Neural cell (in vitro differentiated cells): ENCODE measurements at regions not wholly inside any gene's neighbourhood (a gene's known extent, or its start where the extent isn't known, plus 50 kb on each side); places are given as distances from the start of the nearest gene placed in this dataset.

ENCODE experiments used
- H2AFZ ChIP-seq: fragments of 200-600, 300-800 bp; sonication (generic), shearing (Covaris generic); 2 replicates; pipeline ENCODE4 v1.6.0; 2014; ENCODE audit warnings: low read depth, mild to moderate bottlenecking, antibody characterized with exemption, low read length, moderate library complexity
- H3F3A ChIP-seq: fragments of 200-600 bp; shearing (Covaris generic); 2 replicates; pipeline ENCODE4 v1.6.1; 2016; ENCODE audit warnings: mild to moderate bottlenecking, moderate library complexity, mixed read lengths, antibody characterized with exemption, low read length; ENCODE audit not compliant: insufficient read depth, poor library complexity, severe bottlenecking
- H3K27ac ChIP-seq: fragments of 200-600, 300-800 bp; sonication (generic), shearing (Covaris generic); 2 replicates; pipeline ENCODE4 v1.5.1; 2014; ENCODE audit warnings: mild to moderate bottlenecking, low read length, moderate library complexity
- H3K27me3 ChIP-seq: fragments of 300-800, 200-600 bp; sonication (generic), shearing (Covaris generic); 2 replicates; pipeline ENCODE4 v1.6.0; 2014; ENCODE audit warnings: mild to moderate bottlenecking, low read depth, low read length, moderate library complexity; ENCODE audit not compliant: insufficient read depth
- H3K36me3 ChIP-seq: fragments of 300-800, 200-600 bp; sonication (generic), shearing (Covaris generic); 2 replicates; pipeline ENCODE4 v1.5.1; 2014; ENCODE audit warnings: mild to moderate bottlenecking, antibody characterized with exemption, low read length, moderate library complexity; ENCODE audit not compliant: insufficient read depth
- H3K4me2 ChIP-seq: fragments of 300-800, 200-600 bp; sonication (generic), shearing (Covaris generic); 2 replicates; pipeline ENCODE4 v1.6.0; 2014; ENCODE audit warnings: mild to moderate bottlenecking, low read length
- H3K4me3 ChIP-seq: fragments of 300-800, 200-600 bp; sonication (generic), shearing (Covaris generic); 2 replicates; pipeline ENCODE4 v1.5.1; 2014; ENCODE audit warnings: mild to moderate bottlenecking, low read length, moderate library complexity
- H3K79me2 ChIP-seq: fragments of 200-600 bp; shearing (Covaris generic); replicated peaks from 2 replicates; pipeline ENCODE4 v1.6.0; 2014; ENCODE audit warnings: mild to moderate bottlenecking, low read length, moderate library complexity; ENCODE audit not compliant: insufficient read depth
- H3K9ac ChIP-seq: fragments of 300-800, 200-600 bp; sonication (generic), shearing (Covaris generic); 2 replicates; pipeline ENCODE4 v1.6.1; 2016; ENCODE audit warnings: mild to moderate bottlenecking, low read length, mixed read lengths
- H3K9me2 ChIP-seq: fragments of 200-600 bp; shearing (Covaris generic); 2 replicates; pipeline ENCODE4 v1.6.1; 2016; ENCODE audit warnings: mild to moderate bottlenecking, low read length, mixed read lengths; ENCODE audit not compliant: insufficient read depth
- H3K9me3 ChIP-seq: fragments of 200-600, 300-800 bp; sonication (generic), shearing (Covaris generic); 2 replicates; pipeline ENCODE4 v1.6.1; 2016; ENCODE audit warnings: mild to moderate bottlenecking, mixed run types, low read length, moderate library complexity, mixed read lengths
- H4K20me1 ChIP-seq: fragments of 200-600 bp; shearing (Covaris generic); 2 replicates; pipeline ENCODE4 v1.6.1; 2016; ENCODE audit warnings: mild to moderate bottlenecking, mixed run types; ENCODE audit not compliant: insufficient read depth
- EP300 ChIP-seq: fragments of 450-650 bp; conservative IDR thresholded peaks from 2 replicates; pipeline ENCODE4 v1.6.1; 2014; ENCODE audit warnings: antibody characterized with exemption, mild to moderate bottlenecking, moderate library complexity; ENCODE audit not compliant: poor library complexity, severe bottlenecking
- EZH2 ChIP-seq: fragments of 200-600, 300-800 bp; shearing (Covaris generic), sonication (generic); IDR thresholded peaks from 2 replicates; pipeline ENCODE4 v1.6.1; 2014; ENCODE audit warnings: antibody characterized with exemption, low read length, borderline replicate concordance, mild to moderate bottlenecking; ENCODE audit not compliant: insufficient read depth, poor library complexity, severe bottlenecking
- MXI1 ChIP-seq: fragments of 450-650 bp; conservative IDR thresholded peaks from 2 replicates; pipeline ENCODE4 v1.6.1; 2014; ENCODE audit warnings: antibody characterized with exemption, mild to moderate bottlenecking; ENCODE audit not compliant: poor library complexity, severe bottlenecking
- POLR2AphosphoS5 ChIP-seq: IDR thresholded peaks from 2 replicates; pipeline ENCODE4 v1.6.1; 2012
- RAD21 ChIP-seq: fragments of 450-650 bp; conservative IDR thresholded peaks from 2 replicates; pipeline ENCODE4 v1.6.1; 2014; ENCODE audit warnings: antibody characterized with exemption, mild to moderate bottlenecking, moderate library complexity
- SMC3 ChIP-seq: fragments of 450-650 bp; conservative IDR thresholded peaks from 2 replicates; pipeline ENCODE4 v1.6.1; 2014; ENCODE audit warnings: antibody characterized with exemption, mild to moderate bottlenecking, moderate library complexity; ENCODE audit not compliant: poor library complexity
- TAF1 ChIP-seq: IDR thresholded peaks from 2 replicates; pipeline ENCODE4 v1.6.1; 2012; ENCODE audit warnings: low read depth
- TF ChIP-seq, protein P1 (sequence below): fragments of 450-650 bp; IDR thresholded peaks from 2 replicates; pipeline ENCODE4 v1.5.1; 2014; ENCODE audit warnings: antibody characterized with exemption, mild to moderate bottlenecking, moderate library complexity; ENCODE audit not compliant: poor library complexity, severe bottlenecking
- TF ChIP-seq, protein P2 (sequence below): IDR thresholded peaks from 2 replicates; pipeline ENCODE4 v1.6.1; 2012; ENCODE audit warnings: borderline replicate concordance

DNA sequence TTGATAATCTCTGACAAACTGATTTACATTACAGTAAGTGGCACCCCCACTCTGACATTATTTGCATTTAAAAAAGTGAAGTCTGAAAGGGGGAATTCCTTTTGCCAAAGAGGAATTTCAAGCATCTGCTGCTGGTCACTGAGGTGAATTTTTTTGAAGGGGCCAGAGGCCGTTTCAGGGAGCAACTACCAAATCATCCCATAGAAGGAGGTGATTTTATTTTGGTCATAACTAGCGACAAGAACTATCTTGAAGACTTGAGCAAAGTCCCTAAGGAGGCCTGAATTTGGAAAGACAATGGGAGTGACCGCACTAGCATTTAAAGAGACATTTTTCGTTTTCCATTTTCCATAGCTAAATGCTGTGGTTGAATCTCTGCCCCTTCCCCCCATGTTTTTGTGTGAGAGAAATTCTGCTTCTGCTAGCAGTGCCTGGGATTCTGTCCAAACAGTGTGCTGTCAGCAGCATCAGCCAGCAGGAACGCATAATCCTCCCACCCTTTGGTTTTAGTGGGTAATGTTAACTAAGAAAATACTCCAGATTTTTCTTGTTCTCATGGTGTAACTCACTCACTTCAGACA lies 110.1 kb upstream of the MED14 start:
- H3F3A ChIP-seq: no peaks in the 10 kb centered on the region
- H3K36me3 ChIP-seq: no peaks in the 10 kb centered on the region
- no peak overlapping the region for H3K9ac ChIP-seq
- H4K20me1 ChIP-seq: no peaks in the 10 kb centered on the region
- H3K9me3 ChIP-seq: no peaks in the 10 kb centered on the region
- no peaks in the 10 kb centered on the region for H3K79me2 ChIP-seq
- no peak overlapping the region for H3K4me2 ChIP-seq
- H3K27me3 ChIP-seq: no peaks in the 10 kb centered on the region
- no peak overlapping the region for H3K27ac ChIP-seq
- no peaks in the 10 kb centered on the region for H3K9me2 ChIP-seq
- no peak overlapping the region for H2AFZ ChIP-seq
- H3K4me3 ChIP-seq: no peak overlapping the region
- TF ChIP-seq EZH2 (no peak), POLR2AphosphoS5 (no peak), TAF1 (no peak), MXI1 (no peak), EP300 (no peak), RAD21 (no peak), SMC3 (no peak)
- TF ChIP-seq, protein P1, sequence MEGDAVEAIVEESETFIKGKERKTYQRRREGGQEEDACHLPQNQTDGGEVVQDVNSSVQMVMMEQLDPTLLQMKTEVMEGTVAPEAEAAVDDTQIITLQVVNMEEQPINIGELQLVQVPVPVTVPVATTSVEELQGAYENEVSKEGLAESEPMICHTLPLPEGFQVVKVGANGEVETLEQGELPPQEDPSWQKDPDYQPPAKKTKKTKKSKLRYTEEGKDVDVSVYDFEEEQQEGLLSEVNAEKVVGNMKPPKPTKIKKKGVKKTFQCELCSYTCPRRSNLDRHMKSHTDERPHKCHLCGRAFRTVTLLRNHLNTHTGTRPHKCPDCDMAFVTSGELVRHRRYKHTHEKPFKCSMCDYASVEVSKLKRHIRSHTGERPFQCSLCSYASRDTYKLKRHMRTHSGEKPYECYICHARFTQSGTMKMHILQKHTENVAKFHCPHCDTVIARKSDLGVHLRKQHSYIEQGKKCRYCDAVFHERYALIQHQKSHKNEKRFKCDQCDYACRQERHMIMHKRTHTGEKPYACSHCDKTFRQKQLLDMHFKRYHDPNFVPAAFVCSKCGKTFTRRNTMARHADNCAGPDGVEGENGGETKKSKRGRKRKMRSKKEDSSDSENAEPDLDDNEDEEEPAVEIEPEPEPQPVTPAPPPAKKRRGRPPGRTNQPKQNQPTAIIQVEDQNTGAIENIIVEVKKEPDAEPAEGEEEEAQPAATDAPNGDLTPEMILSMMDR: no peak
- TF ChIP-seq, protein P2, sequence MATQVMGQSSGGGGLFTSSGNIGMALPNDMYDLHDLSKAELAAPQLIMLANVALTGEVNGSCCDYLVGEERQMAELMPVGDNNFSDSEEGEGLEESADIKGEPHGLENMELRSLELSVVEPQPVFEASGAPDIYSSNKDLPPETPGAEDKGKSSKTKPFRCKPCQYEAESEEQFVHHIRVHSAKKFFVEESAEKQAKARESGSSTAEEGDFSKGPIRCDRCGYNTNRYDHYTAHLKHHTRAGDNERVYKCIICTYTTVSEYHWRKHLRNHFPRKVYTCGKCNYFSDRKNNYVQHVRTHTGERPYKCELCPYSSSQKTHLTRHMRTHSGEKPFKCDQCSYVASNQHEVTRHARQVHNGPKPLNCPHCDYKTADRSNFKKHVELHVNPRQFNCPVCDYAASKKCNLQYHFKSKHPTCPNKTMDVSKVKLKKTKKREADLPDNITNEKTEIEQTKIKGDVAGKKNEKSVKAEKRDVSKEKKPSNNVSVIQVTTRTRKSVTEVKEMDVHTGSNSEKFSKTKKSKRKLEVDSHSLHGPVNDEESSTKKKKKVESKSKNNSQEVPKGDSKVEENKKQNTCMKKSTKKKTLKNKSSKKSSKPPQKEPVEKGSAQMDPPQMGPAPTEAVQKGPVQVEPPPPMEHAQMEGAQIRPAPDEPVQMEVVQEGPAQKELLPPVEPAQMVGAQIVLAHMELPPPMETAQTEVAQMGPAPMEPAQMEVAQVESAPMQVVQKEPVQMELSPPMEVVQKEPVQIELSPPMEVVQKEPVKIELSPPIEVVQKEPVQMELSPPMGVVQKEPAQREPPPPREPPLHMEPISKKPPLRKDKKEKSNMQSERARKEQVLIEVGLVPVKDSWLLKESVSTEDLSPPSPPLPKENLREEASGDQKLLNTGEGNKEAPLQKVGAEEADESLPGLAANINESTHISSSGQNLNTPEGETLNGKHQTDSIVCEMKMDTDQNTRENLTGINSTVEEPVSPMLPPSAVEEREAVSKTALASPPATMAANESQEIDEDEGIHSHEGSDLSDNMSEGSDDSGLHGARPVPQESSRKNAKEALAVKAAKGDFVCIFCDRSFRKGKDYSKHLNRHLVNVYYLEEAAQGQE: no peak

DNA sequence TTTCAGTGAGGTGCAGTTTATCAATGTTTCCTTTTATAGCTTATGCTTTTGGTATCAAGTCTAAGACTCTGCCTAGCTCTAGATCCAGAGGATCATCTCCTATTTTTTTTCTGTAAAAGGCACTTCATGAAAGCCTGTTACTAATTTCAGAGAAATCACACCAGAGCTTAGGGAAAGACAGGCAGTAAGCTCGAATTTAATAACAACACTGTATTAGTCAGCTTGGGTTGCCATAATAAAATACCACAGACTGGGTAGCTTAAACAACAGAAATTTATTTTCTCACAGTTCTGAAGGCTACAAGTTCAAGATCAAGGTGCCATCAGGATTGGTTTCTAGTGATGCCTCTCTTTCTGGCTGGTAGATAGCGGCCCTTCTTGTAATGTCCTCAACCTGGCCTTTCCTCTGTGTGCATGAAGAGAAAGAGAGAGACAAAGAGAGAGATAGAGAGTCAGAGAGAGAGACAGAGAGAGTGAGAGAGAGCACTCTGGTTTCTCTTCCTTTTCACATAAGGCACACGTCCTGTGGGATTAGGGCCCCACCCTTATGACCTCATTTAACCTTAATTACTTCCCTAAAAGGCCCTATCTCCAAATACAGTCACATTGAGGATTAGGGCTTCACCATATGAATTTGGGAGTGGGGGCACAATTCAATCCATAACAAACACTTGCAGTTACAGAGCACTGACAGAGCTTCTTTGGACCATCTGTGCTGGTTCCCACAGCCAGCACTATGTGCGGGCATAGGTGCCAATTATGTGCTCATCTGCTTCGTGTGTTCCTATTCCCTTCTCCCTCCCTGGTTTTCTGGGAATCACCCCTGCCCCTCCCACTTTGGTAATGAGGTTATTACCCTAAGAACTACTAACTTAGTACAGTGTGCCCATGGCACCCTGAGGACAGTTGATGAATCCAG lies 114.8 kb upstream of the MED14 start:
- H3K79me2 ChIP-seq: no peaks in the 10 kb centered on the region
- no peaks in the 10 kb centered on the region for H3K9me2 ChIP-seq
- no peaks in the 10 kb centered on the region for H3K36me3 ChIP-seq
- H3F3A ChIP-seq: no peaks in the 10 kb centered on the region
- no peak overlapping the region for H3K4me3 ChIP-seq
- no peak overlapping the region for H3K27ac ChIP-seq
- H3K4me2 ChIP-seq: no peak overlapping the region
- H3K9ac ChIP-seq: no peak overlapping the region
- H3K27me3 ChIP-seq: no peaks in the 10 kb centered on the region
- no peaks in the 10 kb centered on the region for H4K20me1 ChIP-seq
- H2AFZ ChIP-seq: no peak overlapping the region
- TF ChIP-seq TAF1 (no peak), RAD21 (no peak), SMC3 (no peak), EZH2 (no peak), EP300 (no peak), POLR2AphosphoS5 (no peak), MXI1 (no peak)
- TF ChIP-seq, protein P2: no peak
- TF ChIP-seq, protein P1: no peak
- H3K9me3 ChIP-seq: no peaks in the 10 kb centered on the region
